ENCODE measurements at regions not wholly inside any gene's neighbourhood (a gene's known extent, or its start where the extent isn't known, plus 50 kb on each side); places are given as distances from the start of the nearest gene placed in this dataset.

DNA sequence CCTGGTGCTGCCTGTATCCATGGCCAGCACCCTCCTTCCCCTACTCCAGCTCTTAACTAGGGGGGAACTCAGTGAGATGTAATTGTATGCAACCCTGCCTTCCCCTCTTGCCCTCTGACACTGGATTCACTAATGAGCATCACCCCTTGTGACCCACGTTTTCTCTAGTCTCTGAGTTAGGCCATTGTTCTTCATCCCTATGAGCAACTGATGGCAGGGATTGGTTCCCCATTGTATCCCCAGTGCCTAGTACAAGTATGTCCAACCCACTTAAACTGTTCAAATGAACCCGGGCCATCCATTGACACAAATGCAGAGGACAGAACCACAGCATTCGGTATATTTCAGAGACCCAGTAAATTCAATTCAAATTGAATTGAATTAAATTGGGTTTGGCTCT is 77.6 kb upstream of the ASTN2 start:
- Mint-ChIP-seq H3K4me3 (no peak overlapping the region), H3K4me1 (peaks cover 14% of the 10 kb centered on the region), H3K36me3 (peaks cover 2% of the 10 kb centered on the region), H3K27ac (no peak overlapping the region), H3K9me3 (peaks cover 15% of the 10 kb centered on the region), H3K27me3 (ENCODE audit: low read depth) (peaks cover 39% of the 10 kb centered on the region)
- DNase-seq (ENCODE audit: low spot score in 2 of 2, unreplicated experiment in 2 of 2): no peak
- no peak for TF ChIP-seq CTCF (IDR thresholded peaks at IDR 0.05; ENCODE audit: unreplicated experiment)

DNA sequence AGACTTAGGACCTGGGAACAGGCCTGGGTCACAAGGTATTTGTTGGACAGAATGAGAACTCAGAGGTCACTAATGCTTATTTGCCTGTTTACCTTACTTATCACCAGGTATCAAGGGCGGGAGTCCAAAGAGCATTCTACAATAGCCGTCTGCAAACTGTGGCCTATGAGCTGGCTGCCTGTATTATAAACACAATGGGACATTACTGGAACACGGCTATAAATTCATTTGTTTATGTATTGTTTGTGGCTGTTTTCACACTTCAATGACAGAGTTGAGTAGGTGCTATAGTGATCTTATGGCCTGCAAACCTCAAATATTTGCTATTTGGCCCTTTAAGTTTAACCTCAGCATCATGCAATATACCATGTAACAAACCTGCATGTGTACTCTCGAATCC is 76.6 kb upstream of the ASTN2 start:
- H3K4me3 Mint-ChIP-seq: no peak overlapping the region
- H3K36me3 Mint-ChIP-seq: no peaks in the 10 kb centered on the region
- TF ChIP-seq CTCF (IDR thresholded peaks at IDR 0.05; ENCODE audit: unreplicated experiment): no peak
- H3K9me3 Mint-ChIP-seq: peaks cover 6% of the 10 kb centered on the region
- peaks cover 18% of the 10 kb centered on the region for H3K4me1 Mint-ChIP-seq
- no peak for DNase-seq (ENCODE audit: low spot score in 2 of 2, unreplicated experiment in 2 of 2)
- H3K27ac Mint-ChIP-seq: no peak overlapping the region
- peaks cover 31% of the 10 kb centered on the region for H3K27me3 Mint-ChIP-seq (ENCODE audit: low read depth)

GRCh38 chr9:117490199-117490598 is 75.3 kb upstream of the ASTN2 start:
- H3K4me1 Mint-ChIP-seq: peaks cover 18% of the 10 kb centered on the region
- no peaks in the 10 kb centered on the region for H3K9me3 Mint-ChIP-seq
- no peak for DNase-seq (ENCODE audit: low spot score in 2 of 2, unreplicated experiment in 2 of 2)
- H3K27ac Mint-ChIP-seq: no peak overlapping the region
- TF ChIP-seq CTCF (IDR thresholded peaks at IDR 0.05; ENCODE audit: unreplicated experiment): no peak
- peaks cover 31% of the 10 kb centered on the region for H3K27me3 Mint-ChIP-seq (ENCODE audit: low read depth)
- H3K4me3 Mint-ChIP-seq: no peak overlapping the region
- H3K36me3 Mint-ChIP-seq: no peaks in the 10 kb centered on the region

DNA sequence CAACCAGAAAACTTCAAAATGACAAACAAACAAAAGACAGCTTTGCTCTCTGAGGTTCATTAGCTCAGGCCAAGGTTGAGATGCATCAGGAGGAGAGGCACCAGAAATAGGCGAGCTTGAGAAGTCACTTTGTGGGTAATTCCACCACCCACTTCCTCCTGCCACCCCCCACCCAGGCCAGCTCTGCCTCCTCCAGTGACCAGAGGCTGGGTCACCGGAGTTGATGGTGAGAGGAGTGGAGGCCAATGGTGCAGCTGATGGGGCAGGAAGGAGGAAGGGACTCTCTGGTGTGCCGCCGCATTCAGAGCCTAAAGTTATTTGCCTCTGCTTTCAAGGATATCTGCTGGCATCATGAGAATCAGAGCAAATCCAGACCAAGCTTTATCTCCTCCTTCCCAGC is 73.8 kb upstream of the ASTN2 start:
- no peak for TF ChIP-seq CTCF (IDR thresholded peaks at IDR 0.05; ENCODE audit: unreplicated experiment)
- H3K27me3 Mint-ChIP-seq (ENCODE audit: low read depth): peaks cover 38% of the 10 kb centered on the region
- H3K9me3 Mint-ChIP-seq: no peaks in the 10 kb centered on the region
- DNase-seq (ENCODE audit: low spot score in 2 of 2, unreplicated experiment in 2 of 2): no peak
- H3K27ac Mint-ChIP-seq: no peak overlapping the region
- H3K4me1 Mint-ChIP-seq: peaks cover 18% of the 10 kb centered on the region
- no peak overlapping the region for H3K4me3 Mint-ChIP-seq
- no peaks in the 10 kb centered on the region for H3K36me3 Mint-ChIP-seq

GRCh38 chr9:117487555-117488175 is 72.8 kb upstream of the ASTN2 start:
- Mint-ChIP-seq H3K4me1 (peaks cover 18% of the 10 kb centered on the region), H3K36me3 (no peaks in the 10 kb centered on the region), H3K27me3 (ENCODE audit: low read depth) (peaks cover 43% of the 10 kb centered on the region), H3K4me3 (peak overlapping the region; percentile 43), H3K27ac (peak overlapping the region; percentile 76), H3K9me3 (no peaks in the 10 kb centered on the region)
- peak; percentile 57 to 89 for DNase-seq (ENCODE audit: low spot score in 2 of 2, unreplicated experiment in 2 of 2)
- peak; percentile 90 for TF ChIP-seq CTCF (IDR thresholded peaks at IDR 0.05; ENCODE audit: unreplicated experiment)

DNA sequence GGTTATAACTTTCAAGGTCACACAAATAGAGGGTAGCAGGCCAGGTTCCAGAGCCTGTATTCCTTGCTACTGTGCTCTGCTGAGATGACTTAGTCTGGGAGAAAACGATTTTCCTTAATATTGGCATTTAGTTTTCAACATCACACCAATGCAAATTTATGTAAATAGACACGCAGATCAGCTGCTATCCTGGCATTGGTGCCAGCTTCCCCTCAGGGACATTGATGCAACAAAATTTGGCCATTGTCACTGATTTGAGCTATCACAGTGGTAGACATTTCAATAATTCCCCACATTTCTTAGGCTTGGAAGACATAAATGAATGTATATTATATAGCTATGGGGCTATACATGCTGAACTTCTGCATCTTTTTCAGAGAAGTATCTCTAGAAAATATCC is 71.6 kb upstream of the ASTN2 start:
- no peak for DNase-seq (ENCODE audit: low spot score in 2 of 2, unreplicated experiment in 2 of 2)
- Mint-ChIP-seq H3K4me3 (no peak overlapping the region), H3K27ac (no peak overlapping the region), H3K4me1 (peaks cover 18% of the 10 kb centered on the region), H3K36me3 (no peaks in the 10 kb centered on the region), H3K9me3 (no peaks in the 10 kb centered on the region), H3K27me3 (ENCODE audit: low read depth) (peaks cover 51% of the 10 kb centered on the region)
- TF ChIP-seq CTCF (IDR thresholded peaks at IDR 0.05; ENCODE audit: unreplicated experiment): no peak

Data from mesothelial cell of epicardium (in vitro differentiated cells).